ENCODE measurements at regions not wholly inside any gene's neighbourhood (a gene's known extent, or its start where the extent isn't known, plus 50 kb on each side); places are given as distances from the start of the nearest gene placed in this dataset.

DNA sequence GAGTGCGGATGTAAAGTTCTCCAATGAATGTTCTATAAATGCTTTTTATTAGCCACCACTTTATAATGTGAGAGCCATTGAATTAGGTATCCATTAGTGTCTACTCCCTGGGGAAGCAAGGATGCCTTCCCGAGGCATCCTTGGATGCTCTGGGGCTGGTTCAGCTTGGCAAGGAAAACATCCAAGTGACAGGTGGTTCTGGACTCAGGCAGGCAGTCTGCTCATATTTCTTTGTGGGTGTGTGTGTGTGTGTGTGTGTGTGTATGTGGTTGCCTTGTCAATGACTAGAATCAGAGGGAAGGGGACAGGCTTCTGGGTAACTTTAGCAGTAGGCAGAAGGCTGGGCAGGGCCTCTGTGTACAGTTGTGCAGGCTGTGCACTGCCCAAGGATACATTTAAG is 149.2 kb downstream of the TSN start:
- WGBS (ENCODE audit: insufficient coverage) = no CpG with 5 or more reads among the region's 2 CpGs
- no peak overlapping the region for H3K9ac ChIP-seq (ENCODE audit: insufficient read depth, low read length, poor library complexity, severe bottlenecking)
- no peak overlapping the region for H3K4me3 ChIP-seq (replicated peaks in 1 of 3; ENCODE audit: low read depth in 2 of 3, low read length in 3 of 3)
- Mint-ChIP-seq H3K27ac (no peak overlapping the region), H3K9me3 (peaks cover 0 to 2% (median 0%) of the 10 kb centered on the region in 7 donors), H3K27me3 (ENCODE audit: low read depth in 3 of 3) (peaks cover 0 to 4% (median 4%) of the 10 kb centered on the region in 3 donors), H3K4me1 (no peaks in the 10 kb centered on the region), H3K36me3 (no peaks in the 10 kb centered on the region), H3K4me3 (no peak overlapping the region)
- TF ChIP-seq, protein P1, sequence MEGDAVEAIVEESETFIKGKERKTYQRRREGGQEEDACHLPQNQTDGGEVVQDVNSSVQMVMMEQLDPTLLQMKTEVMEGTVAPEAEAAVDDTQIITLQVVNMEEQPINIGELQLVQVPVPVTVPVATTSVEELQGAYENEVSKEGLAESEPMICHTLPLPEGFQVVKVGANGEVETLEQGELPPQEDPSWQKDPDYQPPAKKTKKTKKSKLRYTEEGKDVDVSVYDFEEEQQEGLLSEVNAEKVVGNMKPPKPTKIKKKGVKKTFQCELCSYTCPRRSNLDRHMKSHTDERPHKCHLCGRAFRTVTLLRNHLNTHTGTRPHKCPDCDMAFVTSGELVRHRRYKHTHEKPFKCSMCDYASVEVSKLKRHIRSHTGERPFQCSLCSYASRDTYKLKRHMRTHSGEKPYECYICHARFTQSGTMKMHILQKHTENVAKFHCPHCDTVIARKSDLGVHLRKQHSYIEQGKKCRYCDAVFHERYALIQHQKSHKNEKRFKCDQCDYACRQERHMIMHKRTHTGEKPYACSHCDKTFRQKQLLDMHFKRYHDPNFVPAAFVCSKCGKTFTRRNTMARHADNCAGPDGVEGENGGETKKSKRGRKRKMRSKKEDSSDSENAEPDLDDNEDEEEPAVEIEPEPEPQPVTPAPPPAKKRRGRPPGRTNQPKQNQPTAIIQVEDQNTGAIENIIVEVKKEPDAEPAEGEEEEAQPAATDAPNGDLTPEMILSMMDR (IDR thresholded peaks at IDR 0.05) = no peak
- H4K20me1 ChIP-seq (ENCODE audit: insufficient read depth, low read length) = no peaks in the 10 kb centered on the region
- H3K9me3 ChIP-seq (replicated peaks in 1 of 2; ENCODE audit: control insufficient read depth in 1 of 2, insufficient read depth in 1 of 2, low read length in 2 of 2) = no peaks in the 10 kb centered on the region
- intact Hi-C loops (cut with micrococcal nuclease) = no loop called here
- no peaks in the 10 kb centered on the region for H3K36me3 ChIP-seq (replicated peaks in 1 of 2; ENCODE audit: control insufficient read depth in 1 of 2, insufficient read depth in 2 of 2, low read length in 2 of 2)
- H3K4me1 ChIP-seq (ENCODE audit: control insufficient read depth in 1 of 2, insufficient read depth in 2 of 2, low read length in 2 of 2) = no peaks in the 10 kb centered on the region
- no peak for DNase-seq
- no peak overlapping the region for H2AFZ ChIP-seq (ENCODE audit: insufficient read depth, low read depth, low read length, poor library complexity, severe bottlenecking)
- H3K4me2 ChIP-seq (replicated peaks; ENCODE audit: extremely low read depth, low read length, poor library complexity, severe bottlenecking) = no peak overlapping the region
- H3K27me3 ChIP-seq (ENCODE audit: control insufficient read depth in 2 of 2, insufficient read depth in 2 of 2, low read length in 2 of 2) = no peaks in the 10 kb centered on the region
- no peaks in the 10 kb centered on the region for H3K79me2 ChIP-seq (ENCODE audit: insufficient read depth, low read length)
- H3K27ac ChIP-seq (ENCODE audit: low read depth in 1 of 2, low read length in 2 of 2) = no peak overlapping the region

DNA sequence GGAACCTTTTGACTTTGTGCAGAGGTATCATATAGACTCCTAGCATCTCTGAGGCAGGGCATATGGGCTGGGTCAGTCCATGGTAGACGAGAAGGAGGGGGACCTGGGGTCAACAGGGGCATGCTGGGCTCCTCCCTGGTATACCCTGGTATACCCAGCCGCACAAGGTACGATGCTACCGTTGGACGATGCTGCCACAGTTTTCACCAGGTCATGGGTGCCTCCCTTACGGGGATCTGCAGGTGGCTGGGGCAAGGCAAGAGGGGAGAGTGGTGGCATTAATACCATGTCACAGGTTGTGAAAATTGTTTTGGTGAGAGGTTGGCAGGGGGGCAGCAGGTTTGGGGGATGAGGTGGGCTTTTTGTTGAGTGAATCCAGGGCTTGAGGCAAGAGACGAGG is 149.8 kb downstream of the TSN start:
- TF ChIP-seq, protein P1 (IDR thresholded peaks at IDR 0.05) = no peak
- intact Hi-C loops (cut with micrococcal nuclease) = no loop called here
- Mint-ChIP-seq H3K9me3 (peaks cover 0 to 2% (median 0%) of the 10 kb centered on the region in 7 donors), H3K27ac (no peak overlapping the region), H3K4me1 (no peaks in the 10 kb centered on the region), H3K4me3 (no peak overlapping the region), H3K36me3 (no peaks in the 10 kb centered on the region), H3K27me3 (ENCODE audit: low read depth in 3 of 3) (peaks cover 0 to 4% (median 4%) of the 10 kb centered on the region in 3 donors)
- H4K20me1 ChIP-seq (ENCODE audit: insufficient read depth, low read length) = no peaks in the 10 kb centered on the region
- no peak overlapping the region for H3K27ac ChIP-seq (ENCODE audit: low read depth in 1 of 2, low read length in 2 of 2)
- no peak overlapping the region for H2AFZ ChIP-seq (ENCODE audit: insufficient read depth, low read depth, low read length, poor library complexity, severe bottlenecking)
- WGBS (ENCODE audit: insufficient coverage) = 93% methylated on average over 5 of the region's 7 CpGs
- H3K79me2 ChIP-seq (ENCODE audit: insufficient read depth, low read length) = no peaks in the 10 kb centered on the region
- H3K4me1 ChIP-seq (ENCODE audit: control insufficient read depth in 1 of 2, insufficient read depth in 2 of 2, low read length in 2 of 2) = no peaks in the 10 kb centered on the region
- DNase-seq = no peak
- H3K9me3 ChIP-seq (replicated peaks in 1 of 2; ENCODE audit: control insufficient read depth in 1 of 2, insufficient read depth in 1 of 2, low read length in 2 of 2) = no peaks in the 10 kb centered on the region
- no peak overlapping the region for H3K4me2 ChIP-seq (replicated peaks; ENCODE audit: extremely low read depth, low read length, poor library complexity, severe bottlenecking)
- H3K36me3 ChIP-seq (replicated peaks in 1 of 2; ENCODE audit: control insufficient read depth in 1 of 2, insufficient read depth in 2 of 2, low read length in 2 of 2) = no peaks in the 10 kb centered on the region
- no peaks in the 10 kb centered on the region for H3K27me3 ChIP-seq (ENCODE audit: control insufficient read depth in 2 of 2, insufficient read depth in 2 of 2, low read length in 2 of 2)
- no peak overlapping the region for H3K9ac ChIP-seq (ENCODE audit: insufficient read depth, low read length, poor library complexity, severe bottlenecking)
- no peak overlapping the region for H3K4me3 ChIP-seq (replicated peaks in 1 of 3; ENCODE audit: low read depth in 2 of 3, low read length in 3 of 3)
